ENCODE measurements at regions not wholly inside any gene's neighbourhood (a gene's known extent, or its start where the extent isn't known, plus 50 kb on each side); places are given as distances from the start of the nearest gene placed in this dataset.

- no peak for TF ChIP-seq POLR2AphosphoS5 (IDR thresholded peaks at IDR 0.05; ENCODE audit: insufficient read depth in 1 of 2, low read depth in 1 of 2)
- TF ChIP-seq CTCF (IDR thresholded peaks at IDR 0.05): no peak
- no peak for TF ChIP-seq POLR2A (IDR thresholded peaks at IDR 0.05)
Observed at GRCh38 chr1:163442231-163442879, 120.6 kb downstream of the NUF2 start.
